Epithelial cell of proximal tubule (primary cell): ENCODE measurements at regions not wholly inside any gene's neighbourhood (a gene's known extent, or its start where the extent isn't known, plus 50 kb on each side); places are given as distances from the start of the nearest gene placed in this dataset.

Source experiments
- DNase-seq: peaks from one replicate; pipeline ENCODE4 v3.0.0-alpha.2; 2011; ENCODE audit warnings: low read depth
- H3K4me3 ChIP-seq: 2 replicates; pipeline ENCODE4 v1.5.1; 2011; ENCODE audit warnings: low read depth, mild to moderate bottlenecking, low read length
- TF ChIP-seq, protein P1 (sequence below): conservative IDR thresholded peaks from 2 replicates; pipeline ENCODE4 v1.5.1; 2012; ENCODE audit warnings: low read depth, mild to moderate bottlenecking, low read length

DNA sequence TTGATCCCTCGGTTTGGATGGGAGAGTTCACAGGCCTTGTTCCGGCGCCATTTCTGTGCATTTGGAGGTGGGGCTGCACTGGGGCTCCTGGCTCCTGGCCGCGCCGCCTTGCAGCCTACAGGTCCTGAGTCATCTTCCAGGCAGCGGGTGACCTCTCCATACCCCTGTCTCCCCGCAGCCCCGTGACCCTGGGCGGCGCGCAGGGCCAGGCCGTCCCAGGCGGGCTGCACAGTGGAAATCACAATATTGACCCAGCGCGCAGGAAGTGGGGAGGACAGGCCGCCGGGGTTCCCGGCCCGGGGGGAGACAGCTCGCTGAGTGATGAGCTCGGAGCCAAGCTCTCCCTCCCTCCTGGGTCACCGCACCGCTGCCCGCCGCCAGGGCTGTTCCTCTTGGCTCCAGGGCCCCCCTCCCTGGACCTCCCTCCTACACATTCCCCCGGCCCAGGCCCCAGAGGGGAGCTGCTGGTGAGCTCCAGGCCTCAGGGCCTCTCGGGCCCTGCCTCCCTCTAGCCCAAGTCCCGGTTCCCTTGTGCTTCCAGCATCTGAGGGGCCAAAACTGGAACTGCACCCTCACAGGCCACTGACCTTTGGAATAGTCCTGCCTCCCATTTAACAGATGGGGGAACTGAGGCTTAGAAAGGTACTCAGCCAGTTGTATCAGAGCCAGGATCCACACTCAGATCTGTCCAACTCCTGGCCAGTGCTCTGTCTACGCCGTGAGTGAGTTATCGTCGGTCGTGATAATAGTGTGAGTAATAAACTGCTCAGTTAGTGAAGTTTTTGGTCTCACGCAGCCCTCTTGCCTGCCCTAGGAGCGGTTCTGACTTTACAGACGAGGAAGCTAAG is 142.9 kb upstream of the WNT4 start:
- DNase-seq: no peak
- TF ChIP-seq, protein P1, sequence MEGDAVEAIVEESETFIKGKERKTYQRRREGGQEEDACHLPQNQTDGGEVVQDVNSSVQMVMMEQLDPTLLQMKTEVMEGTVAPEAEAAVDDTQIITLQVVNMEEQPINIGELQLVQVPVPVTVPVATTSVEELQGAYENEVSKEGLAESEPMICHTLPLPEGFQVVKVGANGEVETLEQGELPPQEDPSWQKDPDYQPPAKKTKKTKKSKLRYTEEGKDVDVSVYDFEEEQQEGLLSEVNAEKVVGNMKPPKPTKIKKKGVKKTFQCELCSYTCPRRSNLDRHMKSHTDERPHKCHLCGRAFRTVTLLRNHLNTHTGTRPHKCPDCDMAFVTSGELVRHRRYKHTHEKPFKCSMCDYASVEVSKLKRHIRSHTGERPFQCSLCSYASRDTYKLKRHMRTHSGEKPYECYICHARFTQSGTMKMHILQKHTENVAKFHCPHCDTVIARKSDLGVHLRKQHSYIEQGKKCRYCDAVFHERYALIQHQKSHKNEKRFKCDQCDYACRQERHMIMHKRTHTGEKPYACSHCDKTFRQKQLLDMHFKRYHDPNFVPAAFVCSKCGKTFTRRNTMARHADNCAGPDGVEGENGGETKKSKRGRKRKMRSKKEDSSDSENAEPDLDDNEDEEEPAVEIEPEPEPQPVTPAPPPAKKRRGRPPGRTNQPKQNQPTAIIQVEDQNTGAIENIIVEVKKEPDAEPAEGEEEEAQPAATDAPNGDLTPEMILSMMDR: no peak
- H3K4me3 ChIP-seq: no peak overlapping the region

DNA sequence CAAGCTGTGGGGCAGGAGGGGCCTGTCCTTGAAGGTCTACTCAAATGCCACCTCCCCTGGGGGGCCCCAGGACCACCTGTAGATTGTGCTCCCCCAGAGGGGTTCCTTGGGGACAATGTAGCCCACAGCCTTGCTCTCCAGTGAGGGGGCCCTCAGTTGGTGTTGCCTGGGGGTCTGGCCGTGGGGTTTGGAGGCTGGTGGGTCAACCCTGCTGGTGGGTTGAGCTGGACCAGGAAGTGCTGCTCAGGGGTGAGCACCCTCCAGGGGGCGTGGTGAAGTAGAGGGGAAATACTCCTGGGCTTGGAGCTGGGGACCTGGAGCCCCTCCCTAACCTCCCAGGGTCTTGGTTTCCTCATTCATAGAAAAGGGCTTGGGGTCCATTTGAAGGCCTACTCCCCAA is 143.6 kb upstream of the WNT4 start:
- TF ChIP-seq, protein P1: no peak
- DNase-seq: no peak
- no peak overlapping the region for H3K4me3 ChIP-seq

DNA sequence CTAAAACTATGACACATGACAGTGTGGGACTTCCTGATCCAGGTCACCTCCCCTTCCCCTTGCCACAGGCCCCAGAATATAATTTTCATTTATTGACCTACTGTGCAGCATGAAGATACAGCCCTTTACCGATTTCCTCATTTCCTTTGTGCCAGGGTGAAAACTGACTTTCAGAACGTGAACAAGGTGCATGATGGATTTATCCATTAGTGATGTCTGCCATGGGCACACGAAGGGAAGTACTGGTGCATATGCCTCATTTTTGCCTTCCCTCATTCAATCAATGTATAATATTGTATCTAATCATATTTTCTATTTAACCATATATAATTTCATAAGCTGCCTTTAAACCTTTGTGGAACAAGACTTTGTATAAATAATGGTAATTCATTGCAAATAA is 144.4 kb upstream of the WNT4 start:
- TF ChIP-seq, protein P1: no peak
- H3K4me3 ChIP-seq: no peak overlapping the region
- DNase-seq: no peak

DNA sequence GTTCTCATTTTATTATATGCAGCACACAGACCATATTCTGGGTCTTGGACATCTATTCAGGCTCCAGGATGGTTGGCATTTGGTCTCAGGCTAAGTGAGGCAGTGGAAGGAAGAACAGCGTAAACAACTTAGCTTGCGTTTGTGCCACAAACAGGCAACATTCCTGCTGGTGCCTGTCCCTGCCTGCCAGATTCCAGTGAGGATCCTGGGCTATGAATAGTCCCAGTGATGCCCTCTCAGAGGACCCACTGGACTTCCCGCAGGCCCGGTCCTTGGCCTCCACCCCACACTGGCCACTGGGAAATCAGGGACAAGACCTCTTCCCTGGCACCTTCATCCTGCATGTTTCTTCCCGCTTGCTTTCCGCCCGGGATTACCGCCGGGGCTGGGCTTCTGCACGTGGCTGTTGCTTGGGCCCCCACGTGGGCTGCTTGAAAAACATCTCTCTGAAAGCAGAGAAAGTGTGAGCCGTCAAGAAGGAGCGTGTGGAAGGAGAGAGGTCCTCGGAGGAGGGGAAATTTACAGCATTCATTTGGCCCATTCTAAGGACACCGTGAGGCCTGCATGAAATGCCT is 145.1 kb upstream of the WNT4 start:
- TF ChIP-seq, protein P1: no peak
- DNase-seq: no peak
- no peak overlapping the region for H3K4me3 ChIP-seq

DNA sequence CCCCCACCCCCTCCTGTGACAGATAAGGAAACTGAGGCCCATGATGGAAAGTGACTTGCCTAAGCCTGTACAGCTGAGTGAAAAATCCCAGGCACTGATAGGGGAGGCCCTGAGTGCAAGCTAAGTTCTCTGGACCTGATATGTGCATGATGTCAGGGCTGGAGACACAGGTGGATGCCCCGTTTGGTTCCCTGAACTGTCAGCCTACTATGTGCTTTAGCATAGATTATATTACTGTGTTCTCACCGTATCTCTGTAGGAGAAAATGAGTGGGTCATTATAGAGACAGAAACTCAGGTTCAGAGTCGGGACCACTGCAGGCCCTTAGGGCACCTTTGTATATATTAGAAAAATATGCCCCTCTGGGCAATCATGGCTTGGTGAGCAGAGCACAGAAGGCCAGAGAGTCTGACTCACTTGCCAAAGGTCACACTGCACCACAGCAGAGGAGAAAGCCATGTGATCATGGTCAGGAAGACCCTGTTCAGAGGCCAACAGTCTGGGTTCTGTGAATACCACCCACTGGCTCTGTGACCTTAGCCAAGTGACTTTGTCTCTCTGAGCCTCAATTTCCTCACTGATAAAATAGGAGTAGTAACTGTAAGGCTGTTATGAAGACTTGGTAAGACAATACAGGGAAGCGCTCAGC is 145.8 kb upstream of the WNT4 start:
- TF ChIP-seq, protein P1: no peak
- no peak for DNase-seq
- no peak overlapping the region for H3K4me3 ChIP-seq

DNA sequence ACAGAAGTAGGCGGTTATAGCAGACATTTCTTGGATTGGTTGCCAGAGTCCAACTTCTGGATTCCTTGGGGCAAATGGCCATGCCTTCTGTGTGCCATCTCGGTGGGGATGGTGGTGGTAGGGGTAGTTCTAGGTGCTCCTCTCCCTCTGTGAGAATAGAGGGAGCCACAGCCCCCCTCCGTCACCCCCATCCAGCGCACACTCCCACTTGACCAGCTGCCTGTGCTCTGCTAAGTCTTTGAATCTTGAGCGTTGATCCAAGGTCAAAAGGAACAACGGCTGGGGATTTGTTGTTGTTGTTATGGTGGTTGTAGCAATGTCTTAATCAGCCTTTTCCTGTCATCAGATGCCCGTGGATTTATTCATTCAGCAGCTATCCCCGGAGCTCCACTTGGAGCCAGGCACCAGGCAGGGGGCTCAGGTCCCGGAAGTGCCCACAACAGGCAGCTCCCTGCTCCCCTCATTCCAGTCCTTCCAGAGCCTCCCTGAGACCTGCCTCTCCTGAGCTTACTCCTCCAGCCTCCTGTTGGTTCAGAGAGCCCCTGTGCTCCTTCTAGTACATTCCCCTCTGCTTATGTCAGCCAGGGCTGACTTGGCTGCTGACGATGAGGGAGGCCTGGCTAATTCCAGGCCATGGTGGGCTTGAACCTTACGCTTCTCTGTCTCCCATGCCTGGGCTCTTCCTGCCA is 146.6 kb upstream of the WNT4 start:
- no peak overlapping the region for H3K4me3 ChIP-seq
- DNase-seq: no peak
- TF ChIP-seq, protein P1: no peak
